ENCODE measurements at regions not wholly inside any gene's neighbourhood (a gene's known extent, or its start where the extent isn't known, plus 50 kb on each side); places are given as distances from the start of the nearest gene placed in this dataset.
"Not testable (repeated sequence)": the region's sequence is repeated elsewhere in the genome, so short reads cannot be mapped to it uniquely, and the experiment has no call there.

DNA sequence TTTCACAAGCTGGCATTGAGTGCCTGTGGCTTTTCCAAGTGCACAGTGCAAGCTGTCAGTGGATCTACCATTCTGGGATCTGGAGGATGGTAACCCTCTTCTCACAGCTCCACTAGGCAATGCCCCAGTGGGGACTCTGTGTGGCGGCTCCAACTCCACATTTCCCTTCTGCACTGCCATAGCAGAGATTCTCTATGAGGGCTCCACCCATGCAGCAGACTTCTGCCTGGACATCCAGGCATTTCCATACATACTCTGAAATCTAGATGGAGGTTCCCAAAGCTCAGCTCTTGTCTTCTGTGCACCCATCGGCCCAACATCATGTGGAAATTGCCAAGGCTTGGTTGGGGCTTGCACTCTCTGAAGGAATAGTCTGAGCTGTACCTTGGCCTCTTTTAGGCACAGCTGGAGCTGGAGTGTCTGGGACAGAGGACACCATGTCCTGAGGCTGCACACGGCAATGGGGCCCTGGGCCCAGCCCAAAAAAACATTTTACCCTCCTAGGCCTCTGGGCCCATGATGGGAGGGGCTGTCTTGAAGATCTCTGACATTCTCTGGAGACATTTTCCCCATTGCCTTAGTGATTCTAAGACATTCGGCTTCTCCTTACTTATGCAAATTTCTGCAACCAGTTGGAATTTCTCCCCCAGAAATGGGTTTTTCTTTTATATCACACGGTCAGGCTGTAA lies 313.3 kb upstream of the SFSWAP start:
- DNase-seq, result no peak

DNA sequence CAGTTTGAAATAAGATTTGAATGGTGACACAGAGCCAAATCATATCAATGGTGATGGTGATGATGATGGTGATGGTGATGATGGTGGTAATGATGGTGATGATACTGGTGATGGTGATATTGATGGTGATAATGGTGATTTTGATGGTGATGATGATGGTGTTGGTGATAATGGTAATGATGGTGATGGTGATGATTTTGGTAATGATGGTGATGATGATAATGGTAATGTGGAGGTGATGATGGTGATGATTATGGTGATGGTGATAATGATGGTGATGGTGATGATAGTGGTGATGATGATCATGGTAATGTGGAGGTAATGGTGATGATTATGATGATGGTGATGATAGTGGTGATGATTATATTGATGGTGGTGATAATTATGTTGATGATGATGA lies 311.9 kb upstream of the SFSWAP start:
- DNase-seq, result no peak

DNA sequence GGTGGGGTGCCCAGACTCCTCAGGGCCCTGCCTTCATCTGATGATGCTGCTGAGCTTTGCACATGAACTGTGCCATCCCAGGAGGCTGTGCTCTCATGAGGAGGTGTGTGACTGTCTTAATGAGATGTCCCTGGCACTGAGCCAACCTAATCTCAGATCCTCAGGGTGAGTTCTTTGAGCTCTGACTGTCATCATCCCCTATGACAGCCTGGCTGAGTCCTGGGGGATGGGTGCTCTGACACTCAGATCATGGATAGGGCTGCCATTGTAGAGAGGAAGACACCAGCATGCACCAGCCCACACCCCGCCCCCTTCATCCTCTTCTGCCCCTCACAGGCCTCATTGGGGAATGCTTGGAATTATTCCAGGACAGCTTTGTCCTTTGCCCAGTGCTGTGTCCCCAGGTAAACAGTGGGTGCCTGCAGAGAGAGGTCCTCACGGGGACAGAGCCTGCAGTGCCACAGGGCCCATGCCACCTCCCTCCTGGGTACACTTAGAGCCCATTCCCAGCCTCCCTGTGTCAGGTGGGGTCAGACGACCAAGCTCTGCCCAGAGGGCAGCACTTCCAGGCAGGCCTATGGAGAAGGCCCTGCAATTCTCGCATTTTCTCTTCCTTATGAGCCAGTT lies 310.1 kb upstream of the SFSWAP start:
- not testable (repeated sequence) for DNase-seq

DNA sequence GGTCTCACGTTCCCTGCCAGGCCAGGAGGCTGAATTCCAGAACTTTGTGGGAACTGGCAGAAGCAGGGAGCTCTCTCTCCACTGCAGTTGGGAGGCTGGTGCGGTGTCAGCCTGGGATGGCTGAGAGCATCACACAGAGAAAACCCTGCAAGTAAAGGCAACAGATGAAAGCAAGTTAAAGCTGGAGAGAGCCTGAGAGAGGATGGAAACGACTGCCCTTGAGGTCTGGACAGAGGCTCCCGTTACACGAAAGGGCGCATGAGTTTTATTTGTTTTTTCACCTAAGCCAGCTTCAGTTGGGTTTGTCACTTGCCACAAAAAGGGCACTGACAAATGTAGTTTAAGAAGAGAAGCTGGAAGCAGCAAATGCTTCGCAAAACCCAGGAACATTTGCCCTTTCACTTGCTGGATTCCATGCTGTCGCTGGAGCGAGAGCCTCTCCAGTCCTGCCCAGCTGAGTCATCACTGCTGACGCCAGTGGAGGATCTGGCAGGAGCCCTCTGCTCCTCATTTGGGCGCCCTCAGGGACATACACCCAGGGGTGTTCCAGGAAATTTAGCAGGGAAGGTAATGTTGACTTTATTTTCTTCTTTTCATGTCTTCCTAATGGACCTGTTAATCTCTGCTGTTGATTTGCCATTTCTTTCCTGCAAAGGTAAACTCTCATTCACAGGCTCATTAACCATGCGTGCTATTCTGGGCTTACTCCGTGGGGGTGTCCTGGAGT lies 308.8 kb upstream of the SFSWAP start:
- DNase-seq, result not testable (repeated sequence)

DNA sequence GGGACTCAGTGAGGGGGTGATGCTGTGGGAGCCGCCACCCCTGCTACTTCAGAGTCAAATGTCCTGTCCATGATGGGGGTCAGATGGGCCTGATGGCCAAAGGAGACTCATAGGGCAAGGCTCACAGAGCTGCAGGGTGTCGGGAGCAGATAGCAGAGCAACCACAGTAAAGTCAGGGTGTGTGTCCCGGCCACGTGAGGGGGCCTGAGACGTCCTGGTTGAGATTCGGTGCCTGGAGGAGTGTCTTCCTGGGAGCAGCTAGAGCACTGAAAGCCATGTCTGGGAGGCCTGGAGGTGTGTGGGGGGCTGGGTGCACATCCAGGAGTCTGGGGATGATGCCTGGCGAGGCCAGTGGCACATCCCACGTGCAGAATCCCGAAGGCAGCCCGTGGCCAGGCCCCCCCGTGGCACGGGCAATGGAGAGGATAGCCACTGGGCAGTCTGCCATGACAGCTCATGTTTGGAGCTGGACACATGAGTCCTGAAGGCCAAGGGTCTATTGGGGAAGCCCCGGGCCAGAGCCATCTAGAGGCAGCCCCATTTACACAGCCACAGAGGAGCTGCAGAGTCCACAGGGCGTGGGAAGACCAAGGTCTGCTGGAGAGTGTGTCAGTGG lies 308.0 kb upstream of the SFSWAP start:
- no peak for DNase-seq

DNA sequence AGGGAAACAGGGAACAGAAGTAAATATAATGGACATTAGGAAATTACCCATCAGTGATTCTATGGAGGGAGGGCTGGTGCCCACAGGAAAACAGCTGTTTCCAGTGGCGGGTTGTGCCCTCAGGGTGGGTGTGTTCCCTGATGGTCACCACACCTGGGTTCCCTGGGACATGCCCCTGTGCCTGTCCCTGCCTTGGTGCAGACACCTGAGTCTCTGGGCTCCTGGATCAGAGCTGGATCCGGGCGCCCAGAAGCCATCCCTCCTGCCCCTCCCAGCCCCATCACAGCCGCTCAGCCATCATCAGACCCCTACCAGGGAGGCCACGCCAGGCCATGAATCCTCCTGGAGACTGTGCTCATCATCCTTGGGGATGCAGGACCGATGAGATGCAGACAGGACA lies 307.2 kb upstream of the SFSWAP start:
- DNase-seq, result no peak

DNA sequence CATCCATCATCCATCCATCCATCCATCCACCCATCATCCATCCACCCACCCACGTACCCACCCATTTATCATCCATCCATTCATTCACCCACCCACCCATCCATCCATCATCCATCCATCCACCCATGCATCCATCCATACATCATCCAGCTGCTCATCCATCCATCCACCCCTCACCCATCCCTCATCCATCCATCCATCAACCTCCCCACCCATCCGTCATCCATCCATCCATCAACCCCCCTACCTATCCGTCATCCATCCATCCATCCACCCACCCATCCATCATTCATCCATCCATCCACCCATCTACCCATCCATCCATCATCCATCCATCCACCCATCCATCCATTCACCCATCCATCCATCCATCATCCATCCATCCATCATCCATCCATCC lies 306.2 kb upstream of the SFSWAP start:
- no peak for DNase-seq

DNA sequence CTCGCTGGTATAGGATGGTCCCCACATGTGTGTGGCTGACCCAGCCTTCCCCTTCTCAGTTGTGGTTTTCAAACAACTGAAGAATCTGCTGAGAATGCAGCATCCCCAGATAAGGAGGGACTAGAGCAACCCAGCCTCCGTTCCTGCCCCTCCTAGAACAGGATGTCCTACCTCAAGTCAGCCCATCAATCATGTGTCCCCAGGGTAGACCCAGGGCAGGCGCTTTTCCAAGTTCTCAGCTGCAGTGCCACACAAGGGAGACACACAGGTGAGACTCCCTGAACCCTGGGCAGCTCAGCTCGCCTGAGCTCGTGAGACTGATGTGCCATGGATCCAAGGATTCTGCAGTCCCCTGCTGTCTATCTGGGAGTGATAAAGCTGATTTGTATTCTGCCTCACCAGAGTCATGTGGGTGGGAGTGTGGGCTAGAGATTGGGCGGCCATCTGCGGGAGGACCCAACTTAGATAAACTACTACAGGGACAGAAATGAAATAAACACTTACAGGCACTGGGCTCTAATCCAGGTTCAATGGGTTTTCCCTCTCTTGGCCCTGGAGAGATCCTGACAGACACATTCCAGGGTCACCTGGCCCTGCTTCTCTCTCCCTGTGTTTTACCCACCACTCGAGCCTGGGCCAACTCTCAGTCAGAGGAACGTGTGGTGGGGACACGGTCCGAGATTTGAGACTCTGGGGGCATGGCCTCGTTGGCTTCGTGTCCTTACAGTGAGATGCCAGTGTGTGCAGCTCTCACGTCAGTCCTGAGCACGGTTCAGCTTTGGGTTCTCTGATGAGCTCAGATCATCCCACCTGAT lies 303.5 kb upstream of the SFSWAP start:
- no peak for DNase-seq

DNA sequence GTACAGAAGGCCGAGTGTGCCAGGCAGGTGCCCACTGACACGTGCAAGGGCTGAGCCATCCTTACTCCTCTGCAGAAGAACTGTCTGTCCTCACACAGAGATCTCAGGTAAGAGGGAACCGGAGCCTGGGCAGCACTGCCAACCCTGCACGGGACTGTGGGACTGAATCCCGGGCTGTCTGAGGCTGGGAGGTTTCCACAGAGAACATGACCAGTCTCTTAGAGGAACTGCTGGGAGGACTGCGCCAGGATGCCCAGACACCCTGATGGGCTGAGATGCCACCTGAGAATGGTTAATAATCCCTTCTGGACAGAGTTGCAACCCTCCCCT lies 302.9 kb upstream of the SFSWAP start:
- DNase-seq, result no peak

DNA sequence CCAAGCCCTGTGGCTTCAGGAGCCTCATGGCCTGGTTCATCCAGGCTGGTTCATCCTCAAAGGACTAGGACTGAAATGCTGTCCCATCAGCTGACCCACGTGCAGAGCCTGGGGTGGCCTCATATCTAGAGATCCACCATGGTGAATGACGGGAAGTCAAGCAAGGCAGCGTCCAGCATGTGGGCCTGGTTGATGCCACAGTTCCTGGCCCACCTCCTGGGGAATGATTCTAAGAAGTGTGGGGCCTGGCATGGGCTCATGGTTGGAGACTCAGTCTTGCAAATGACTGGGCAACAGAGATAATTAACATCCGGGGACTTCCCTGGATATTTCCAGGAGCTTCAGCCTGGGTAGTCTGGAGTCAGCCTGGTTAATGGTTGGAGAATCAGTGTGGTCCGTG lies 302.4 kb upstream of the SFSWAP start:
- no peak for DNase-seq

DNA sequence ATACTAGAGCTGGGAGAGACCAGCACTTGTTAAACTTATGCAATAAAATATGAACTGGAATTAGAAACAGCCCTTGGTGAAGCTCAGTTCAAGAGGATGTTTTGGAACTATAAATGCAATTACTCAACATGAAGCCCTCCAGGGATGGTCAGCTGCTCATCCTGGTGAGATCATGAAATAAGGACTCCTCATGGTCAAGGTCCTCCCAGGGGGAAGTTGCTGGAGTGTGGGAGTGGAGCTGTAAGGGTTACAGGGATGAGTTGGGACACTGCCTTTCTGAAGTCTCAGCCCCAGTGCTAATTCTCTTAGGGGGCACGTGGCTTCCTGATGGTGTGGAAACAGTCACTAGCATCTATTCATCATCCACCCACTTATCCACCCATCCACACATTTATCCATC lies 301.7 kb upstream of the SFSWAP start:
- DNase-seq, result no peak

DNA sequence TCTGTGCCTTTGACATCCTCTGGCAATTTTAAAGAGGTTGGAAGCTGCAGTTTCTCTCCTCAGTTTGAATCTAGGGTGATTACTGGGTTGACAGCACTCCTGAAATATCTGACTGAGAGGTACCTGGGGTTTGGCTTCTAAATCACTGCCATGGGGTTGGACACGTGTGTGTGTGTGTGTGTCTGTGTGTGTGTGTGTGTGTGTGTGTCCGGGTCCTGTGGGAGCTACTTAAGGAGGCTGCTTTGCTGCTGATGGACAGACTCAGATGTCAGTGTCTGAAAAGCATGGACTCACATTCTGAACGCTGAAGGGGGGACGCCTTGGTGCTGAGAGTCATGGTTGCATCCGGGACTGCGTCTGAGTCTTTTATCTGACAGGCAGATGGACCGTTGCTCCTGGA lies 299.1 kb upstream of the SFSWAP start:
- not testable (repeated sequence) for DNase-seq

DNA sequence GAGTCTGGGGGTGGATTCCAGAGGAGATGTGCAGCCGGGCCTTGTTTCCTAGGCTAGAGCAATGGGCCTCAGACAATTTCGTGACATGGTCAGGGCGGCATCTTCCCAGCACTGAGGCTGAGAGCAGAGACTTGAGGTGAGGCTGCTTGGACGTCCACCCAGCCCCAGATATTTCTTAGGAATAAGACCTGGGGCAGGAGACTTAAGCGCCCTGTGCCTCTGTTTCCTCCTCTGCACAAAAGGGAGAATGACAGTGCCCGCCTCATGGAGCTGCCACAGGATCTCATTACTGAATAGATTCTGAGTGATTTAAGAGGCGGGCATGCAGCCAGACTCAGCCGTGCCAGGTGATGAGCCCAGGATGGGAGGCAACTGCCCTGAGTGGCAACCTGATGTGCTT lies 297.9 kb upstream of the SFSWAP start:
- no peak for DNase-seq

DNA sequence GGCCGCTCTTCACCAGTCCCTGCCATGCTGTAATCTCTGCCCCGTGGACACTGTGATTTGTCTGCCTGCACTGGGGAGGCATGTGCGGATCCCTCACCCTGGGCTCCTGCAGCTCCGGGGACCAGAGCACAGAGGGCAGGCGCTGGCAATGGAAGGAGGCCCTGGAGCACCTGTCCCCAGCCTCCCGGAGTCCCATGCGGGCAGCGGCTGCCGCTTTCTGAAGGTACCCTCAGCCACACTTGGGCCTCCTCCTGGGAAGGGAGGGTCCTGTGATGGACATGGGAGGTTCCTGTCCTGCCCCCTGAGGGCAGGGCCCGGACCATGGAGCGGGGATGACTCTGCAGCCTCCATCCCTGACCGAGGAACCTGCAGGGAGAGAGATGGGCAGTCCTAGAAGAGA lies 297.4 kb upstream of the SFSWAP start:
- DNase-seq, result no peak

DNA sequence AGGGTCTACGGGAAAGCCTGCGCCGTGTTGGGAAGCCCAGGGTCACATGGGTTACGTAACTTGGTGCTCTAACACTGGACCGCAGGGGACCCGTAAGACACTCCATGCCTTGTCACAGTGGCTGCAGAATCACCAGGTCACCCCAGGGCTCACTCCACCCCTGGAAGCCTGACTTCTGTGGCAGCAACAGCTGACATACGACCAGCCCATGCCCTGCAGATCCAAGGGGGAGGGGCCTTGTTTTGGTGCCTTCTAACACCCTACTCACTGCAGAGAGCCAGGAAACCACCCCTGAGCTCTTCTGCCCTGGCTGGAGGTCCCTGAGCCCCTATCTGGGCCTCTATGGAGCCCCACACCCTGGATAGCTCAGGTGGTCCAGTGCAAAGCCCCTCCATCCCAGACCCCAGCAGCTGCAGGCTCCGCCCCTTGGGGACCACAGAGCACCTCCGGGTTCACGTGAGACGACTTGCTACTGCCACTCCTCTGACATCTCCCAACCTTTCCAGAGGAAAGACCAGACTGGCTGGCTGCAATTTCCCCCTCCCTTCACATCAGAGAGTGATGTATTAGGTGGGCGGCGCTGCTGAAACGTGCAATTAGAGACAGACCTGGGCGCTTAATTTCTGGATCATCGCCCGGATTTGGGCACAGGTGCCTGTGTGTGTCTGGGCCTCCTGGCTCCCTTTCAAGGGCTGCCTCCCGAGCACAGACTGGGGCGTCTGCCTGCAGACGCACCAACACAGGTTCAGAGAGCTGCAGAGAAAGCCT lies 296.6 kb upstream of the SFSWAP start:
- not testable (repeated sequence) for DNase-seq

DNA sequence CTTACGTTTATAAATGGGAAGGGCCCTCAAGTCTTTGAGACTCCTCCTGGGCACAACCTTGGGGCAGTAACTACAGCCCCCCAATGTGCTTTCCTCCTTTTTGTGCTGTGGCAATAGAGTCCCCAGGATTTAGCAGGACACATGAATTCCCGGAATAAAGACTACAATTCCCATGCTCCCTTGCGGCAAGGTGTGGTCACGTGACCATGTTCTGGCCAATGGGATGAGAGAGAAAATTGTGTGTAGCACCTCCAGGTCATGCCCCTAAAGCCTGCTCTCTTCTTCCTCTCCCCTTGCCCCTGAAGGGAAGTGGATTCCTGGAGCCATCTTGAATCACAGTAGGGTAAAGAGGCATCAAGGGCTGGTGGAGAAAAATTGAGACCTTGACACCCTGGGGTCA lies 295.1 kb upstream of the SFSWAP start:
- DNase-seq, result no peak

DNA sequence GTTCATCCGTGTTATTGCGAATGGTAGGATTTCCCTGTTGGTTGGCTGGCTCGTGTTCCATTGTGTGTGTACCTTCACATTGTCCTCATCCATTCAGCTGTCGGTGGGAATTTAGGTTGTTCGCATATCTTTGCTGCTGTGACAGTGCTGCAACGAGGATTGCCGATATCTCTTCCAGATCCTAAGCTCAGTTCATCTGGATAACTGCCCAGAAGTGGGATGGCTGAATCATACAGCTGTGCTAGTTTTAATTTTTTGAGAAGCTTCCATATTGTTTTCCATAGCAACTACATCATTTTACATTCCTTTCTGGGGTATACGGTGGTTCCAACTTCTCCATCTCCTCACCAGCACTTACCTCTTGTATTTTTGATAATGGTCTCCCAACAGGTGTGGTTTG lies 292.8 kb upstream of the SFSWAP start:
- DNase-seq, result no peak

DNA sequence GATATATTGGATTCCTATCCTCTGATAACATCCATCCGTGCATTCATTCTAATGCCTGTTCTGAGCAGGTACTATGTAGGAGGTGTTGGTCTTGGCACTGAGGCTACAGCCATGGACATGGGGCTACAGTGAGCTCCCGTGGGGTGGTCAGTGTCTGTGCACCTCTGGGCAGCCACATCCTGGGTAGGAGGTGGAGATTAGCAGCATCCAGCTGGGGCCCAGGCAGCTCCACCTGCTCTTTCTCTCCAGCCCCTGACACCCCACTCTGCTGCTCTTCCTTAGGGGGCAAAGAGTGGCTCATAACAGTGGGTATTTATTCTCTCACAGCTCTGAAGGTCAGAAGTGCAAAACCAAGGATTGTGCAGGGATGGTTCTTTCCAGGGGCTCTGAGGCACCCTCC lies 292.0 kb upstream of the SFSWAP start:
- no peak for DNase-seq

DNA sequence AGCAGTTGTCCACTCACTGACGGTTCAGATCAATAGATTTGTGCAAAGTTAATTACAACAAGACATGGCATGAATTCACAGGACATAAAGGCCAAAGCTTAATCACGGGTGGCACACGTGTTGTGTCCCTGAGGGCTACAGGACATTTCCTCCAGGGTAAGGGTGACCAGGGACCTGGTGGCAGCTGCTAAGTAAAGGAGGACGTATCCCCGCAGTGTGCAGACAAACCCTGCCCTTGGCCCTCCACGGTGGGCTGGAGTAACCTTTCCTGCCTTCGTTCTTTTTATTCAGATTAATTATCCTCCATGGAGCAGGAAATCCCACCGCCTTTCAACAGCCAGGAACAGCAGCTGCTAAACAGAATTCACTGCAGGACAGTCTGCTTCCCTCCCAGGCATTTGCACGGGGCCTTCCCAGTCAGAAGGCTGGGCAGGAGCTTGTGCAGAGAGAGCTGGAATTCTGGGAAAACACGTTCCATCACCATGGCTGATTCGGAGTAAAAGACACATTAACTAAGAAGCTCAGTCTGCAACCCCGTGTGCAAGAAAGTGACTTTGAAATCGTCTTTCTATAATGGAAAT lies 289.9 kb upstream of the SFSWAP start:
- DNase-seq, result no peak

DNA sequence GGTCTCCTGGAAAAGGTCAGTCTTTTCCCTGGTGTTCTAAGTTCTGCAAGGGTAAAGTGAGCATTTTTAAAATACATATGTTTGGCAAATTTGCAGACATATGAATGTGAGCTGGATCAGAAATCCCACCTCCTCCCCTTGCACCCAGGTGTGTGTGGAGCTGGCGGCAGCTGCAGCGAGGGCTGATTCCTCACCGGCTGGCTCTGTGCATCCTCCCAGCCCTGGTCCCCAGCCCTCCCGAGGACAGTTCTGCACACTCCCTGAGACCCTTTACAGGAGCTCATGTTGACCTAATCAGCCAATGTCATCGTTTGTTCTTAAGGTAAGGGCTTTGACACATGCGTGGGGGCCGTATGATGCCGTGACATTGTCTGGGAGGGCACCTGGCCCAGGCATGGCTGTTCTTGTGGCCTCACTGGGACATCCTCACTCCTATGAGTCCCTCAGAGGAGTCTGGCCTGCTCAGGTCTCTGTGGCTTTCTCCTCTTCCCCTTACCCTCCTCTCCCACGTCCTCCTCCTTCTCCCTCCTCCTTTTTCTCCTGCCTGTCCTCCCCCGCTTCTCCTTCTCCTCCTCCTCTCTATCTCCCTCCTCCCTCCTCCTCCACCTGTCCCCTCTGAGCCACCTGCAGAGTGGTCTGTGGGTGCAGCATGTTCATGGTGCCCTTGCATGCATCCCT lies 289.2 kb upstream of the SFSWAP start:
- DNase-seq, result no peak

DNA sequence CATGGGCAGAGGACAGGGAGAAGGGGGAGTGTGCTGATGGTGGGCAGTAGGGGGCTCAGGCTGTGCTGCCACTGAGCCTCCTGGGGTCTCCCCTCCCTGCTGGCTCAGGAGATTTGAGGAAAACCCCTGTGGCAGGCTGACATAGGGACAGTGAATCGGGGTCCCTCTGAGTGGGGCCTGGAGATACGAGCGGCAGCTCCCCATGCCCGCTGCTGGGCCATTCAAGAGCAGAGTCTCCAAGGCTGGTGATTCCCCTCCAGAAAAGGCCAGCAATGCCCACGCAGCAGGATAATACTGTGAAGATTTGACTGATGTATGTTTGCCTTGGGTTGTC lies 288.7 kb upstream of the SFSWAP start:
- DNase-seq, result no peak

Measured in central memory CD4-positive, alpha-beta T cell (primary cell).